COLO668 (cell line): ENCODE measurements at regions not wholly inside any gene's neighbourhood (a gene's known extent, or its start where the extent isn't known, plus 50 kb on each side); places are given as distances from the start of the nearest gene placed in this dataset.
"Not testable (repeated sequence)": the region's sequence is repeated elsewhere in the genome, so short reads cannot be mapped to it uniquely, and the experiment has no call there.

Experiments
- DNase-seq: peaks from one replicate; lab custom pipeline; 2025; ENCODE audit not compliant: unreplicated experiment; lab: John Stamatoyannopoulos, UW

- DNase-seq, result no peak
Observed at GRCh38 chr11:16542353-16542752, 186.0 kb upstream of the SOX6 start.

GRCh38 chr11:16536513-16536912 is 180.2 kb upstream of the SOX6 start:
- DNase-seq, result no peak

GRCh38 chr11:16528639-16529038 is 172.3 kb upstream of the SOX6 start:
- DNase-seq, result no peak

- no peak for DNase-seq
Observed at GRCh38 chr11:16527525-16528246, 171.3 kb upstream of the SOX6 start.

GRCh38 chr11:16526947-16527346 is 170.6 kb upstream of the SOX6 start:
- DNase-seq, result no peak

GRCh38 chr11:16520713-16521112 is 164.4 kb upstream of the SOX6 start:
- DNase-seq, result not testable (repeated sequence)

GRCh38 chr11:16512899-16513241 is 156.5 kb upstream of the SOX6 start:
- DNase-seq, result no peak

GRCh38 chr11:16512198-16512898 is 156.0 kb upstream of the SOX6 start:
- no peak for DNase-seq

- no peak for DNase-seq
Observed at GRCh38 chr11:16511116-16512114, 155.1 kb upstream of the SOX6 start.

- DNase-seq, result no peak
Observed at GRCh38 chr11:16505481-16505880, 149.1 kb upstream of the SOX6 start.

- not testable (repeated sequence) for DNase-seq
Observed at GRCh38 chr11:16503891-16504290, 147.5 kb upstream of the SOX6 start.

GRCh38 chr11:16494918-16495691 is 138.8 kb upstream of the SOX6 start:
- DNase-seq, result no peak

GRCh38 chr11:16484434-16484833 is 128.1 kb upstream of the SOX6 start:
- no peak for DNase-seq

GRCh38 chr11:16474659-16475058 is 118.3 kb upstream of the SOX6 start:
- no peak for DNase-seq

- no peak for DNase-seq
Observed at GRCh38 chr11:16469968-16470367, 113.6 kb upstream of the SOX6 start.

GRCh38 chr11:16468735-16469453 is 112.5 kb upstream of the SOX6 start:
- no peak for DNase-seq

GRCh38 chr11:16460508-16460907 is 104.2 kb upstream of the SOX6 start:
- DNase-seq, result no peak

GRCh38 chr11:16456366-16456765 is 100.0 kb upstream of the SOX6 start:
- DNase-seq, result no peak

- DNase-seq, result no peak
Observed at GRCh38 chr11:16454289-16454863, 98.0 kb upstream of the SOX6 start.
